OCI-LY1 (cell line): ENCODE measurements at regions not wholly inside any gene's neighbourhood (a gene's known extent, or its start where the extent isn't known, plus 50 kb on each side); places are given as distances from the start of the nearest gene placed in this dataset.

Source experiments
- EZH2 ChIP-seq: fragments of 200-600 bp; sonication (generic), shearing (Covaris generic); IDR thresholded peaks from 2 replicates; pipeline ENCODE4 v1.8.0; 2017; ENCODE audit warnings: borderline replicate concordance, mixed run types, mild to moderate bottlenecking, antibody characterized with exemption, low read length, moderate library complexity, mixed read lengths
- TF ChIP-seq, protein P1 (sequence below): fragments of 200-600 bp; sonication (generic), shearing (Covaris generic); IDR thresholded peaks from 2 replicates; pipeline ENCODE4 v1.5.1; 2017; ENCODE audit warnings: mild to moderate bottlenecking, antibody characterized with exemption, low read length, moderate library complexity, mixed read lengths

DNA sequence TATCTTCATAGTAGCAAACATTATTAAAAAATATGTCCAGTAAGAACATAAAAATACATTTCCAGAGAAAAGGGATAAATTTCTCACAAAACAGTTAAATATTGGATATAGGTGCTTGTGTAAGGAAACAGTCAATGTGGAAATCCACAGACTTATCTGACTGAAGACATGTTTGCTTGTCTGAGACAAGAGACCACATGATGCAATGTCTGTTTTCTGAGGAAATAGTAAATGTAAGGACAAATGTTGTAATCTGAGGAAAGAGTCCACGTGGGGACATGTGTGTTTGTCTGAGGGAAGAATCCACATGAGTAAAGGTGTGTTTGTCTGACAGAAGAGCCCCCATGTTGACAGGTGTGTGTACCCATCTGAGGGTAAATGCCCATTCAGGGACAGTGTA is 1093.2 kb downstream of the TMEM121 start:
- TF ChIP-seq, protein P1, sequence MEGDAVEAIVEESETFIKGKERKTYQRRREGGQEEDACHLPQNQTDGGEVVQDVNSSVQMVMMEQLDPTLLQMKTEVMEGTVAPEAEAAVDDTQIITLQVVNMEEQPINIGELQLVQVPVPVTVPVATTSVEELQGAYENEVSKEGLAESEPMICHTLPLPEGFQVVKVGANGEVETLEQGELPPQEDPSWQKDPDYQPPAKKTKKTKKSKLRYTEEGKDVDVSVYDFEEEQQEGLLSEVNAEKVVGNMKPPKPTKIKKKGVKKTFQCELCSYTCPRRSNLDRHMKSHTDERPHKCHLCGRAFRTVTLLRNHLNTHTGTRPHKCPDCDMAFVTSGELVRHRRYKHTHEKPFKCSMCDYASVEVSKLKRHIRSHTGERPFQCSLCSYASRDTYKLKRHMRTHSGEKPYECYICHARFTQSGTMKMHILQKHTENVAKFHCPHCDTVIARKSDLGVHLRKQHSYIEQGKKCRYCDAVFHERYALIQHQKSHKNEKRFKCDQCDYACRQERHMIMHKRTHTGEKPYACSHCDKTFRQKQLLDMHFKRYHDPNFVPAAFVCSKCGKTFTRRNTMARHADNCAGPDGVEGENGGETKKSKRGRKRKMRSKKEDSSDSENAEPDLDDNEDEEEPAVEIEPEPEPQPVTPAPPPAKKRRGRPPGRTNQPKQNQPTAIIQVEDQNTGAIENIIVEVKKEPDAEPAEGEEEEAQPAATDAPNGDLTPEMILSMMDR, result no peak
- no peak for TF ChIP-seq EZH2
